ENCODE measurements at regions not wholly inside any gene's neighbourhood (a gene's known extent, or its start where the extent isn't known, plus 50 kb on each side); places are given as distances from the start of the nearest gene placed in this dataset.

GRCh38 chr13:58160980-58161379, 529.4 kb downstream of the PCDH17 start (continued):
- no peak for TF ChIP-seq ZBTB49 (CRISPR knock-in tag; IDR thresholded peaks at IDR 0.05; ENCODE audit: borderline replicate concordance)
- no peak for TF ChIP-seq REST (IDR thresholded peaks at IDR 0.05; ENCODE audit: borderline replicate concordance in 1 of 2, low read depth in 1 of 2, low read length in 2 of 2)
- no peak for TF ChIP-seq MLLT10 (CRISPR knock-in tag; IDR thresholded peaks at IDR 0.05)
- TF ChIP-seq MTERF4 (CRISPR knock-in tag; IDR thresholded peaks at IDR 0.05): no peak

- Histone ChIP-seq H3K4me1 (ENCODE audit: insufficient read depth, low read length) (no peaks in the 10 kb centered on the region), H3K9me3 (ENCODE audit: low read length) (peaks cover 66% of the 10 kb centered on the region), H3K4me3 (replicated peaks in 1 of 3; ENCODE audit: insufficient read depth in 1 of 3, low read depth in 2 of 3, low read length in 3 of 3) (no peak overlapping the region), H2AFZ (ENCODE audit: low read length) (no peak overlapping the region), H3K27me3 (ENCODE audit: control insufficient read depth in 1 of 2, insufficient read depth in 2 of 2, low read length in 2 of 2) (no peaks in the 10 kb centered on the region), H3K79me2 (ENCODE audit: insufficient read depth, low read length) (no peaks in the 10 kb centered on the region), H3K4me2 (ENCODE audit: low read depth, low read length) (no peak overlapping the region), H3K9ac (ENCODE audit: insufficient read depth, low read depth, low read length) (no peak overlapping the region), H3K27ac (ENCODE audit: extremely low read length, insufficient read depth, low read length) (no peak overlapping the region), H4K20me1 (ENCODE audit: insufficient read depth, low read length) (no peaks in the 10 kb centered on the region), H3K36me3 (replicated peaks in 1 of 2; ENCODE audit: control insufficient read depth in 1 of 2, insufficient read depth in 2 of 2, low read length in 2 of 2) (no peaks in the 10 kb centered on the region)
- no peak for FAIRE-seq
- in situ Hi-C loops (cut with HindIII; ENCODE audit: extremely low pct_ligation_motif_present, low pct_unique_long_range_greater_than_20kb): no loop called here
- ATAC-seq: no peak
- TF ChIP-seq ZNF530 (CRISPR knock-in tag; IDR thresholded peaks at IDR 0.05; ENCODE audit: low read depth) (no peak), ARNT2 (CRISPR knock-in tag; IDR thresholded peaks at IDR 0.05; ENCODE audit: low read depth) (no peak)
- no TSS peak for BruUV-seq (replicated peaks)
- 0% methylated on average over 4 of the region's 4 CpGs for WGBS (ENCODE audit: low lambda C conversion rate)
- intact Hi-C loops (cut with micrococcal nuclease; ENCODE audit: unreplicated experiment): no loop called here
- CTCF ChIA-PET (ENCODE audit: low intra/inter-chr PET ratio, low total read pairs): no interaction called here
- DNase-seq (ENCODE audit: low spot score): no peak
- POLR2A ChIA-PET: no interaction called here
Measured at GRCh38 chr13:58165617-58166016, 534.1 kb downstream of the PCDH17 start.

Data from HepG2 (cell line).